Caco-2 (cell line): ENCODE measurements at regions not wholly inside any gene's neighbourhood (a gene's known extent, or its start where the extent isn't known, plus 50 kb on each side); places are given as distances from the start of the nearest gene placed in this dataset.

Experiments
- BruUV-seq: library from RNA; stranded (reverse); fragments of 400-500 nt; replicated peaks from 2 replicates; lab custom pipeline; 2021; lab: Mats Ljungman, UMichigan
- CTCF ChIA-PET: fragments of 300-600 bp; sonication (Branson Sonifier 250); formaldehyde crosslinking; loops from one replicate; lab custom pipeline; 2022; ENCODE audit warnings: antibody characterized with exemption; lab: Charles Lee
- POLR2A ChIA-PET: fragments of 300-600 bp; sonication (Branson Sonifier 250); formaldehyde crosslinking; loops from one replicate; lab custom pipeline; 2022; ENCODE audit warnings: antibody characterized with exemption; lab: Charles Lee
- DNase-seq, 2 experiments: peaks; one replicate each; pipeline versions ENCODE4 v3.0.0 to v3.0.0-alpha.2; 2020 to 2022
- H3K27me3 ChIP-seq: replicated peaks from 2 replicates; pipeline ENCODE4 v1.6.0; 2011; ENCODE audit warnings: low read length; ENCODE audit not compliant: control insufficient read depth, insufficient read depth
- H3K36me3 ChIP-seq: 2 replicates; pipeline ENCODE4 v1.5.1; 2011; ENCODE audit warnings: low read length; ENCODE audit not compliant: control insufficient read depth, insufficient read depth
- H3K4me1 ChIP-seq: fragments of 250-450 bp; sonication (Bioruptor Pico); 2 replicates; pipeline ENCODE4 v1.5.1; 2020; ENCODE audit warnings: mild to moderate bottlenecking
- H3K4me3 ChIP-seq: 2 replicates; pipeline ENCODE4 v1.5.1; 2011; ENCODE audit warnings: low read depth, mild to moderate bottlenecking, control low read depth, low read length
- H3K9me3 ChIP-seq: fragments of 250-450 bp; sonication (Bioruptor Pico); 2 replicates; pipeline ENCODE4 v1.5.1; 2020; ENCODE audit warnings: mild to moderate bottlenecking, moderate library complexity
- H3K27ac Mint-ChIP-seq: one replicate; pipeline ENCODE4 v1.8.0; 2022; ENCODE audit warnings: mixed read lengths; ENCODE audit not compliant: unreplicated experiment
- H3K27me3 Mint-ChIP-seq: one replicate; pipeline ENCODE4 v1.8.0; 2022; ENCODE audit warnings: mixed read lengths; ENCODE audit not compliant: insufficient read depth, unreplicated experiment
- H3K36me3 Mint-ChIP-seq: one replicate; pipeline ENCODE4 v1.8.0; 2022; ENCODE audit warnings: mild to moderate bottlenecking, mixed read lengths; ENCODE audit not compliant: insufficient read depth, unreplicated experiment
- H3K4me1 Mint-ChIP-seq: one replicate; pipeline ENCODE4 v1.8.0; 2022; ENCODE audit warnings: low read depth, mixed read lengths; ENCODE audit not compliant: unreplicated experiment
- H3K4me3 Mint-ChIP-seq: one replicate; pipeline ENCODE4 v1.8.0; 2022; ENCODE audit warnings: mild to moderate bottlenecking, moderate library complexity, mixed read lengths; ENCODE audit not compliant: unreplicated experiment
- H3K9me3 Mint-ChIP-seq: one replicate; pipeline ENCODE4 v1.8.0; 2022; ENCODE audit warnings: mixed read lengths; ENCODE audit not compliant: unreplicated experiment
- intact Hi-C: fragments of 100-400 bp; cut with micrococcal nuclease; formaldehyde crosslinking; loops from one replicate; pipeline ENCODE4 v1.10.0; 2022; ENCODE audit not compliant: unreplicated experiment
- TF ChIP-seq, protein P1 (sequence below), 2 experiments: fragments of 200-600 bp in 1 of 2; IDR thresholded peaks; 1 replicate in 1 of 2; 2 replicates in 1 of 2; pipeline versions ENCODE4 v1.5.1 to v1.8.0; 2011 to 2022; ENCODE audit warnings: antibody characterized with exemption in 1 of 2, control low read depth in 1 of 2, inconsistent platforms in 1 of 2, low read depth in 1 of 2, low read length in 1 of 2, mild to moderate bottlenecking in 1 of 2, moderate library complexity in 1 of 2; ENCODE audit not compliant: insufficient read depth in 1 of 2, severe bottlenecking in 1 of 2, unreplicated experiment in 1 of 2

GRCh38 chr3:194775731-194776130 lies 90.0 kb downstream of the FAM43A start:
- no peaks in the 10 kb centered on the region for H3K36me3 Mint-ChIP-seq
- no peaks in the 10 kb centered on the region for H3K9me3 Mint-ChIP-seq
- Histone ChIP-seq H3K4me1 (peaks cover 4% of the 10 kb centered on the region; the same call in 1 of the 2 replicates), H3K9me3 (no peaks in the 10 kb centered on the region), H3K27me3 (no peaks in the 10 kb centered on the region), H3K4me3 (no peak overlapping the region), H3K36me3 (no peaks in the 10 kb centered on the region)
- TF ChIP-seq, protein P1, sequence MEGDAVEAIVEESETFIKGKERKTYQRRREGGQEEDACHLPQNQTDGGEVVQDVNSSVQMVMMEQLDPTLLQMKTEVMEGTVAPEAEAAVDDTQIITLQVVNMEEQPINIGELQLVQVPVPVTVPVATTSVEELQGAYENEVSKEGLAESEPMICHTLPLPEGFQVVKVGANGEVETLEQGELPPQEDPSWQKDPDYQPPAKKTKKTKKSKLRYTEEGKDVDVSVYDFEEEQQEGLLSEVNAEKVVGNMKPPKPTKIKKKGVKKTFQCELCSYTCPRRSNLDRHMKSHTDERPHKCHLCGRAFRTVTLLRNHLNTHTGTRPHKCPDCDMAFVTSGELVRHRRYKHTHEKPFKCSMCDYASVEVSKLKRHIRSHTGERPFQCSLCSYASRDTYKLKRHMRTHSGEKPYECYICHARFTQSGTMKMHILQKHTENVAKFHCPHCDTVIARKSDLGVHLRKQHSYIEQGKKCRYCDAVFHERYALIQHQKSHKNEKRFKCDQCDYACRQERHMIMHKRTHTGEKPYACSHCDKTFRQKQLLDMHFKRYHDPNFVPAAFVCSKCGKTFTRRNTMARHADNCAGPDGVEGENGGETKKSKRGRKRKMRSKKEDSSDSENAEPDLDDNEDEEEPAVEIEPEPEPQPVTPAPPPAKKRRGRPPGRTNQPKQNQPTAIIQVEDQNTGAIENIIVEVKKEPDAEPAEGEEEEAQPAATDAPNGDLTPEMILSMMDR (IDR thresholded peaks at IDR 0.05; ENCODE audit: insufficient read depth in 1 of 2, low read depth in 1 of 2, low read length in 1 of 2, severe bottlenecking in 1 of 2, unreplicated experiment in 1 of 2) = no peak
- no peak overlapping the region for H3K4me3 Mint-ChIP-seq
- peaks cover 16% of the 10 kb centered on the region for H3K4me1 Mint-ChIP-seq
- ChIA-PET POLR2A (no interaction called here), CTCF (interaction anchor here (0.6 to 1.1 kb wide), 2 partner anchors 39 to 93 kb away, joined by 4 to 5 read pairs; no protein-coding TSS in a partner anchor)
- no peak overlapping the region for H3K27ac Mint-ChIP-seq
- H3K27me3 Mint-ChIP-seq = peaks cover 5% of the 10 kb centered on the region
- no peak for DNase-seq
- intact Hi-C loops = no loop called here
- BruUV-seq = no TSS peak

DNA sequence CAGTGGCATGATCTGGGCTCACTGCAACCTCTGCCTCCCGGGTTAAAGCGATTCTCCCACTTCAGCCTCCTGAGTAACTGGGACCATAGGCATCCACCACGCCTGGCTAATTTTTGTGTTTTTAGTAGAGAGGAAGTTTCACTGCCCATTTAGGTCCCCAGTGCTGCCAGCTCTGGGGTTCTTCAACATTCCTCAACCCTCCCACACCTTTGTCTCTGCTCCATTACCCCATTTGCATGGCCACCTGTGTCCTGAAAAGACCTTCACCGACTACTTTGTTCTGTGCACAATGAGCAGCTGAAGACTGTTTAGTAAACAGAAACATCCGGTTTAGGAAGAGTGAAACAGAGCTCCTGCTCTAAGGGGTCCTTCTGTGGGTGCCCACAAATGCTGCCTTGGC lies 92.0 kb downstream of the FAM43A start:
- POLR2A ChIA-PET = no interaction called here
- Histone ChIP-seq H3K4me1 (peaks cover 4% of the 10 kb centered on the region; the same call in 1 of the 2 replicates), H3K27me3 (no peaks in the 10 kb centered on the region), H3K4me3 (no peak overlapping the region), H3K9me3 (no peaks in the 10 kb centered on the region), H3K36me3 (no peaks in the 10 kb centered on the region)
- no peaks in the 10 kb centered on the region for H3K9me3 Mint-ChIP-seq
- BruUV-seq = no TSS peak
- TF ChIP-seq, protein P1 (IDR thresholded peaks at IDR 0.05; ENCODE audit: insufficient read depth in 1 of 2, low read depth in 1 of 2, low read length in 1 of 2, severe bottlenecking in 1 of 2, unreplicated experiment in 1 of 2) = no peak
- H3K27me3 Mint-ChIP-seq = peaks cover 5% of the 10 kb centered on the region
- intact Hi-C loops = no loop called here
- H3K27ac Mint-ChIP-seq = no peak overlapping the region
- no peak overlapping the region for H3K4me3 Mint-ChIP-seq
- H3K4me1 Mint-ChIP-seq = peaks cover 16% of the 10 kb centered on the region
- no peaks in the 10 kb centered on the region for H3K36me3 Mint-ChIP-seq
- no peak for DNase-seq
- CTCF ChIA-PET = no interaction called here

- intact Hi-C loops = no loop called here
- H3K27me3 ChIP-seq = no peaks in the 10 kb centered on the region
- Mint-ChIP-seq H3K4me1 (peaks cover 10% of the 10 kb centered on the region), H3K27ac (no peak overlapping the region), H3K4me3 (no peak overlapping the region), H3K9me3 (no peaks in the 10 kb centered on the region), H3K36me3 (no peaks in the 10 kb centered on the region), H3K27me3 (peaks cover 5% of the 10 kb centered on the region)
- H3K4me1 ChIP-seq = peaks cover 4% of the 10 kb centered on the region; the same call in 1 of the 2 replicates
- no peak for DNase-seq
- H3K4me3 ChIP-seq = no peak overlapping the region
- TF ChIP-seq, protein P1 (IDR thresholded peaks at IDR 0.05; ENCODE audit: insufficient read depth in 1 of 2, low read depth in 1 of 2, low read length in 1 of 2, severe bottlenecking in 1 of 2, unreplicated experiment in 1 of 2) = no peak
- ChIA-PET POLR2A (no interaction called here), CTCF (no interaction called here)
- no TSS peak for BruUV-seq
- no peaks in the 10 kb centered on the region for H3K36me3 ChIP-seq
- no peaks in the 10 kb centered on the region for H3K9me3 ChIP-seq
Measured at GRCh38 chr3:194779729-194780224, 94.1 kb downstream of the FAM43A start.
